ENCODE measurements at regions not wholly inside any gene's neighbourhood (a gene's known extent, or its start where the extent isn't known, plus 50 kb on each side); places are given as distances from the start of the nearest gene placed in this dataset.

DNA sequence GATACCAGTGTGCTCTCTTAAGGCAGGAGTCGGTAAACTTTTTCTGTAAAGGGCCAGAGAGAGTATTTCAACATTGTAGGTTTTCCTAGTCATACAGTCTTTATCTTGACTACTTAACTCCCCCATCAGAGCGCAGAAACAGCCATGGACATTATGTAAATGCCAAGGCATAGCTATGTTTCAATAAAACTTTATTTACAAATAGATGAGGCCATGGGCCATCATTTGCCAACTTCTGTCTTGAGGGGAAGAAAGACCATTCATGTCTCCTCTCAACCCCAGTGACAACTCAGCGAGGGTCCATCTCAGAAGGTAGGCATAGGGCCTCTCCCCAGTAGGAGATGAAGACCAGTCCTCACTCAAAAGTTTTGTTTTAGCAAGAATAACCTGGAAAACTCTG is 301.3 kb downstream of the FBXW7 start:
- DNase-seq = no peak

DNA sequence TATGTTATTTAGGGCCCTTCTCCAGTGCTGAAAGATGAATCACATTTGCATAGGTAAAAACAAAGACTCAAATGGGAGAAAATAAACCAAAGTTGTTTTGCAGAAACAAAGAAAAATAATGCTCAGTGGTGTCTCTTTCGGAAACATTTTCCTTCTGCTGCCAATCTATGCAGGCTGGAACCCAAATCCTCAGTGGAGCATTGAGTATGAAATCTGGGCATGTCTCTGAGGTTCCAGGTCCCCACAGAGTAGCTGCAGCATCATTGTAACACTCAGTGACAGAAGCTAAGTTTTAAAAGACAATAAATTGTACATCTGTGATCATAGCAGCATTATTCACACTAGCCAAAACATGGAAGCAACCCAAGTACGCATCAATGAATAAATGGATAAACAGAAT is 303.6 kb downstream of the FBXW7 start:
- DNase-seq = no peak

DNA sequence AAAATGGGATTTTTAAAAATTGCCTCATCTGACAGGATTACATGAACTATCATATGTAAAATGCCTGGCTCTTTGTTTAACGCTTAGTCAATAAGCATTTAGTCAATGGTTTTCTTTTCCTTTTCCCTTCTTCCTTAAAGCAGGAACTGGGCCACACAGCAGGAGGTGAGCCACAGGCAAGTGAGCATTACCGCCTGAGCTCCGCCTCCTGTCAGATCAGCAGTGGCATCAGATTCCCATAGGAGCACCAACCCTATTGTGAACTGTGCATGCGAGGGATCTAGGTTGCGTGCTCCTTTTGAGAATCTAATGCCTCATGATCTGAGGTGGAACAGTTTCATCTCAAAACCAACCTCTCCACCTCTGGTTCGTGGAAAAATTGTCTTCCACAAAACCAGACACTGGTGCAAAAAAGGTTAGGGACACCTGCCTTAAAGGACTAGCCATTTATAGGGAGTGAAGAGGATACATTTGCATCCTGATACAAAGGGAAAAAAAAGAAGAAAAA is 306.1 kb downstream of the FBXW7 start:
- no peak for DNase-seq

DNA sequence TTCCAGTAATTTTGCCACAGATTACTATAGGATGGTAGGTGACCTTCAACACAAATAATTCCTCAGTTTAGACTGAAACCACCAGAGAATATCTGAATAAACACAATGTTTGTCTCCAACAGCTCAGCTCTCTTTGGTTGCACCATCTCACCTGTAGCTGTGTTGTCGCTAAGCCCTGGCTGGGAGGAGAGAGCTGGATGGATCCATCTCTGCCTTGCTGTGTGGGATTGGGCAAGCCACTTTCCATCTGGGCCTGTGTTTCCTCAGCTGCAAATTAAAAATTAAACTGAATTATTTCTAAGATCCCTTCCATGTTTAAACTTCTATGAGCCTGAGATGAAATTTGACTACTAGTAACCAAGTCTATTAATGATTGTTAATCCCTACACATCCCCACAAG is 310.2 kb downstream of the FBXW7 start:
- no peak for DNase-seq

DNA sequence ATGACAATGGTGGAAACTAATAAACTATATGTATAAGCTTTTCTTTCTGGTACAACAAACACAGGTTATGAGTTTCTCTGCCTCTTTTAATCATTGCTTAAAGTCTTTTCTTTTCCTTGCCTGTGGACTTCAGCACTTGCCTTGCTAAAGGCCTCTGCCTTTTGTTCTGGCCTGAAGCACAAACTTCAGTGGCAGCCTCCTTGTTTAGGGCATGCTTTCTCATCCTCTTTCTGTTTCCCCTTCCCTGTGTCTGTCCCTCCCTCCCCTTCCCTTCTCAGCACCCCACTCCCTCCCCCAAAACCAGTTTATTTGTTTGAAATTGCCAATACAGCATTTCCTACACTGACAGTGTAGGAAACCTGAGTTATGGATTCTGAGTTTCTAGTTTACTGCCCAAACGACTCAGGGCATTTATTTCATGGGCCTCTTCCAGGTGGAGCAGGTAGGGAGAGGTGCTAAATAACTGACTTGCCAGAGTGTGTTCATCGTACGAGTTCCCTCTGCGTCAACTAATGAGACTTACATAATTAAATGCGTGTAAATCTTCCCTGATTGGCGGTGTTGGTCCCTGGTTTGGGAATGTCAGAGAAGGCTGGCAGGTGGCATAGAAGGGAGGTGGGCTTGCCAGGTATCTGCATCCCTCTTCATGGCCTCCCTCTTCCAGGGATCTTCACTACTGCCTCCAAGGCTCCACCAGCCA is 311.0 kb downstream of the FBXW7 start:
- no peak for DNase-seq

DNA sequence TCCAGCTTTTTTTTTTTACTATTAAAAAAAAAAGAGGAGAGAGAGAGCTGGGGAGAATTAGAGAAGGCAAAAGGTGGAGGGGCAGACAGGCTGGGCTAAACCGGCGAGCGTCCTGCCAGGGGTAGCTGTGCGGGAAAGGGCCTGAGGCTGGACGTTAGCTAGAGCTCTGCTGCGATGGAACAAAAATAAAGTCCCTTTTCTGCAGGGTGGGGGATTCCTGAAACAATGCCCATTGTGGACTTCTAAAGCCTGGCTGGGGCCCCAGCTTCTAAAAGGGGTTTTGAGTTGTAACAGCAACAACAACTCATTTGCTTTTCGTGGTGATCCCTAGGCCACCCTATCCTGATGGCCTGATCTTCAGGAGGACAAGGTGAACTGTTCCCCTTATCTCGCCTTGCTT is 311.7 kb downstream of the FBXW7 start:
- DNase-seq = no peak

DNA sequence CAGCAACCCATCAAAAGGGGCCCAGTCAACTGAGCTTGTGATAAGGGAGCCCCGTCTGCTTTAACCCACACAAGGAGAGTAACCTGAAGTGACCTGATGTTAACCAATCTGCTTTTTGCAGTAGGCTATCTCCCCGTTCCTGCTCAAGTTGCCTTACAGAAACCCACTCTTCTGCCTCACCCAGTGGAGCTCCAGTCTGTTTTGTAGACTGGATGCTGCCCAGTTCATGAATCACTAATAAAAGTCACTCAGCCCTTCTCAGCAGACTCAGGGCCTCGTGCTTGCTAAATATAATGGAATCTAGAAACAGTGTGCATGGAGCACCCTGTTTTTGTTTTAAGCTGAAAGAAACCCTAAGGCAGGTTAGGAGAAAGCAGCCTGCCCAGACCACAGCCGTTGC is 312.3 kb downstream of the FBXW7 start:
- DNase-seq = no peak

DNA sequence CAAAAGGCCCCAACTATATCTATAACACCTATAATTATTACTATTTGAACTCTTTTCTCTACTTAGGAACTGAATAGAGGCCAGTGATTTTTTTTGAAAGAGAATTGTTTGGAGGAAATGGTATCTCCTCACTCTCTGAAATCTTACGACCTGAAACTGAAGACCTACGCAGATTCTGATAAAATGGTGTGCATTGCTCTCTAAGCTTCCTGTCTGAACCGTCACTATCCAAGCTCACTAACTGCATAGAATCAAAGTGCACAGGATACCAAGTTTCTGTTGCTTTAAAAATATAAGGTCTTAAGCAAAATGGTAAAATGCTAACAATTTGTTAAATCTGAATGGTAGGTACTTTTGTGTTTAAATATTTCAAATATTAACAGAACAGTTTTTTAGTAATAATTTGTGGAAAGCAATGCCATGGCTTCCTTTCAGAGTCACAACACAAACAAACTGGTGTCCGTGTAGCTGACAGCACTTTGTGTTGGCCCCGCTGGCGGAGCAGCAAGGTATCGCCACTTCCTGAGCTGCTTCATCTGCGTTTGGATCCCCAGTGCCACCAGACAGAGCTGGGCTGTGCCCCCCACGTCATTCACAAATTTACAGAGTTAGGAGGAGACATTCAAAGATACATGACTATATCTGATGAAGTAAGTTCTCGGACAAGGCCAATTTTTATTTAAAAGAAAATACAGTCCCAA is 313.9 kb downstream of the FBXW7 start:
- DNase-seq = no peak

DNA sequence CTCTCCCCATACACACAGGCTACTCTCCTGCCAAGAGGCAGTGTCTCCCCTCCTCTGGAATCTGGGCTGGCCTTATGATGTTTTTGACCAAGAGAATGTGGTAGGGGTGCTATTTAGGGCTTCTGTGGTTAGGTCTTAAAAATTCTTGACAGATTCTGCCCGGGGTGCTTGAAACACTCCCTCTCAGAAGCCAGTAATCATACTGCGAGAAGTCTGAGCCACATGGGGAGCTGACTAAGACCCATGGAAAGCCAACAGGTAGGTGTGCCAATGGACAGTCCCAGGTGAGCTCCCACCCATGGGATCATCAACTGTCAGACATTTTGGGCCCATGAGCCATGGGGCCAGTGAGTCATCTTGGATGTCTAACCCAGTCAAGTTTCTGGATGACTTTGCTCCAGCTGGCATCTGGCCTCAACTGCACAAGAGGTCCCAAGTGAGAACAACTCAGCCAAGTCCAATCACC is 315.7 kb downstream of the FBXW7 start:
- no peak for DNase-seq

DNA sequence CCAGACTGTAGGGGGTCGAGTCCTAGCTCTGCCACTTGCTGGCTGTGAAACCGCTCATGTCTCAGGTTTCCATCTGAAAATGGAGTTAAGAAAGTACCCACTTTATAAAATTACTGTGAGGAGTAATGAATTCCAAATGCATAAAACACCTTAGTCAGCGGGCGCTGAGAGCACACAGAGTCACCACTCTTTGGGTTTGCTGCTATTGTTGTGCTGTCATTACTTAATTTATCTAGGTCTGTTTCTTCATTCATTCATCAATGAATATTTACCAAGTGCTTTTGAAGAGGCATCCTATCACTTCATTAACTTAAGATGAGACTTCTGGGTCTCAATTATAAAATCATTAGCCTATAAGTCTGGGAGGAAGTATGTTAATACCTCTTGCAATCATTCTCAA is 317.3 kb downstream of the FBXW7 start:
- DNase-seq = no peak

DNA sequence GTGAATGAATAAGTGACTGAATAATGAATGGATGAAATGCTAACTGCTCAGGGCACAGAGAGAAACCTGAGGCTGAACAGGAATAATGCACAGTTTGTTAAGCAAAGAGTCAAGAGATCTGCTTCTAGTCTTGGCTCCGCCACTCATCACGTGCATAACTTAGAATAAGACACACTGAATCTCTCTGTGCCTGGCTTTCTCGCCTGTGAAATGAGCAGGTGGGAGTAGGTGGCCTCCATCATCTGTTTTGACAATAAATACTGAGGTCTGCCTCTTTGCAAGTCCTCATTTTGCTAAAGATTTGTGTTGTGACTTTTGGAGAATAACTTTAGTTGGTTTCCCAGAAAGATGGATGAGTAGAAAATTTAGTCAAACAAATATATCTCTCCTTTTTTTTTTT is 318.0 kb downstream of the FBXW7 start:
- no peak for DNase-seq

DNA sequence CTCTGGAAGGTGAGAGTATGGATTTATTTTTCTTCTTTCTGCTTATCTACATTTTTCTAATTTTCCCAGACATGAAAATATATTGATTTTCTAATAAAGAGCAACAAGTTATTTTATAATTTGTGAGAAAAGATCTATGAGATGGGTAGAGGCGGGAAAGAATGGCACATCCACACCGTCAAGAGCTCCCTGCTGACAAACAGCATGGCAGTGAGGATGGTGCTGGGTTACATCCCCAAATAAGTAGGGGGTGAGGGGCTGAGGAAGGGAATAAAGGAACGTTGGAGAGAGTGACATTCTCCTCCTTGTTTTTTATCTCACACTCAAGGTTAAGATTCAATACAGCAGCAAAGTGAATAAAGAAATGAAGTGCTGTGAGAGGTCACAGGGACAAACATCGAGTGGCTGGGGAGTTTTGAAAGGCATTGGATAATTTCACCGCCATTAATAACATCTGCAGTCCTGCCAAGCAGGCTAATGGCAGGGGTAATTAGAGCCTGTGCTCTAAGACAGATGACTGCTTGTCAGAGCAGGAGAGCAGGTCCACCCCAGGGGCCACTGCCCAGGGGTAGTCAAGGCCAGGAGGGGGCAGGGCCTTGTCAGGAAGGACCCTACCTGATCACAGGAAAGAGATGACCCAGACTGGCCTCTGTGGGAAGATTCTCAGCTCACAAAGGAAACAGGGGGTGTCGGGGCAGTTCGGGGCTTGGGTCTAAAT is 323.8 kb downstream of the FBXW7 start:
- no peak for DNase-seq

DNA sequence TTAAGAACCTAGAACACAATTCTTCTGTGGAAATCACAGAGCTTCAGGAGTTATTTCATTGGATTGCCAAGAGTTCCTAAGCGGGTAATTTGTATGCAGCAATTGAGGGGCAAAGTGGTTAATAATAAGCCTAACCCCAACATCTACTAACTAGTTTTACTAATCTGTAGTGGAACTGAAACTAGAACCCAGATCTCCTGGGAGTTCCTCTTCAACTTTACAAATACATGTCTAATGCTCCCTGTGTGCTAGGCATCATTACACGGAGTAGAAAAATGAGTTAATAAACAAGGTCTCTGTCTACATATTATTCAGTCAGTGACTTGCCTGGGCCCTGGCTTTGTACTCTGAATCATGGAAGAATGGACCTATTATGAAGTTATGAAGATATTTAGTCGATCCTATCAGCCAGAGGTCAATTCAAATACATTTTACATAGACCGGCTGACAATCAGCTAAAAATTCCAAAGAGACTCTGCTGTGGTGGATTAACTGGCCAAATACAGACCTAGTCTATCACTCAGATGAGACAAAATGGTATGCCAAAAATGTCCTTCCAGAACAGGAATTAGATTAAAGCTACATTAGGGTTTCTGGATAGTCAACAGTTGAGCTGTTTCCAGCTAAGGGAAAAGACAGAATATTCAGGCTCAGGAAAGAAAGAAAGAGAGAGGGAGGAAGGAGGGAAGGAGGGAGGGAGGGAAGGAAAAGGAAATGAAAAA is 326.0 kb downstream of the FBXW7 start:
- DNase-seq = no peak

DNA sequence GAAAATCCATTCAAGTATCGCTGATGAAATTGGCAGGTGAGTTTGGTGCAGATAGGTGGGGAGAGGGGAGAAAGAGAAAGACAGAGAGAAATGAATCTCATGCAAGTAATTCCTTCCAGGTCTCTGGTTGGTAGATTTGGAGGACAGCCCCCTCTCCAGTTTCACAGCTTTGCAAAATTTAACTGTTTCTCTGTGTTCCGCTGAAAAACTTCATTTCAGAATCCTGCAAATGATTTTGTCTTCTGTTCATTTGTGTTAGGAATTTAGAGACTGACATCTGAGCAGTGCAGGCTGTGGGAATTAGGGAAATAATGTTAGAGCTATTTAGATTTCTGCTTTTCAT is 328.5 kb downstream of the FBXW7 start:
- no peak for DNase-seq

DNA sequence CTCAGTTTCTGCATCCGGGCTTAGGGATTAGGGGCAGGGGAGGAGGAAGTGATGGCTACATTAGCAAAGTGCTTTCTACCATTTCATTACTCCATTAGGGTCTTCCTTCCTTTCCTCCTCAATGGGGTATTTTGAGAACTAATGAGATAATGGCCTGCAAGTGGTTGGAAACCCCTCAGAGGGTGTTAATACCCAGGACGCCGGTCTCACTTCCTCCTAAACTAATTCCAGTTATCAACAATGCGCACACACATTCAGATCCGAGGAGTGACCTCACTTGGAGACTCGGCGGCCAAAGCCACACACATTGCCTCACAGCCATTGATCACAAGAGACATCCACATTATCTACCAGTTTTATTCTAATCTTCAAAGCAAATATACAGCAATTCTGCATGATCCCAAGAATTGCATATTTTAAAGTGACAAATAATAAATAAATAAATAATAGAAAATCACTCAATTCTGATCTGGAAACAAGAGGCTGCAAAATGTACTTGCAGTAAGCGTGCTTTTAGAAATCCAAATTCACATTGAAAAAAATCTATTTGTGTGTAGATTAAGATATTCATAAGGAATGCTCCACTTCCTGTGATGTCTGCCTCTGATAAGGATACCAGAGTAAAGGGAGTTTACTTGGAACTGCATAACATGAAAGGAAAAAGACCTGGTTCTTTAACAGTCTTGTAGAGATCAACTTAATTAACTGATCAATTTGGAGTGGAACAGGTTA is 329.1 kb downstream of the FBXW7 start:
- no peak for DNase-seq

DNA sequence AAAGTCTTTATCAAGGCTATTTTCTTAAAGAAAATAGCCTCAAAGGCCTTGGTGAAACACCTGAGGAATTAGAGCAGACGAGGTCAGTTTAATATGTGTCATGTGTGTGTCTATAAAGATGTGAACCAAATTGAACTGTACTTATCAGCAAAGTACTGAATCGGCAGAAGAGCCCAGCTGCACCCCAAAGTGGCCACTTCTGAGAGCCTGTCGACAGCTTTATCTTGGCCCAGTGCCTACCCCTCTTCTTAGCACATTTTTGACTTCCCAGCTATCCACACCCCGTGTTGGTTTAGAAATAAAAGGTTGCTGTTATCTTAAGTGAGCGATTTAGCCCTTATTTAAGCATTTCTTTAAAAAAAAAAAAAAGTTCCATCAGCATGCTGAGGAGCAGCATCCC is 329.7 kb downstream of the FBXW7 start:
- DNase-seq = no peak

DNA sequence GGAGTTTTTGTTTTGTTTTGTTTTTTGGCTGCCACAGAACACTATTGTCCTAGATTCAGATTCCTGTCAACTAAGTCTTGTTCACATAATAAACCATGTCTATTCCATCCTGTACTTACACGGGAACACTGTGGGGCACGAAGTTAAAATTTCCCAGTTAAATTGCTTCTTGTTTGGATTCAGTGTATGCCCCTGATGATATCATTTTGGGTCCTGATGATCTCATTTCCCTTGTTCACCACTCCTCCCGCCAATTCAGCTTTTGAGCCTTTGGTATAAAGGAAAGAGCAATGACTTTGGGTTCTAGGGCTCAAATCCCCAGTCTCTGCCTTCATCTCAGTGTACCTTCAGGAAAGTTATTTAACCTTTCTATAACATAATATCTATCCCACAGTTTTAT is 333.5 kb downstream of the FBXW7 start:
- no peak for DNase-seq

DNA sequence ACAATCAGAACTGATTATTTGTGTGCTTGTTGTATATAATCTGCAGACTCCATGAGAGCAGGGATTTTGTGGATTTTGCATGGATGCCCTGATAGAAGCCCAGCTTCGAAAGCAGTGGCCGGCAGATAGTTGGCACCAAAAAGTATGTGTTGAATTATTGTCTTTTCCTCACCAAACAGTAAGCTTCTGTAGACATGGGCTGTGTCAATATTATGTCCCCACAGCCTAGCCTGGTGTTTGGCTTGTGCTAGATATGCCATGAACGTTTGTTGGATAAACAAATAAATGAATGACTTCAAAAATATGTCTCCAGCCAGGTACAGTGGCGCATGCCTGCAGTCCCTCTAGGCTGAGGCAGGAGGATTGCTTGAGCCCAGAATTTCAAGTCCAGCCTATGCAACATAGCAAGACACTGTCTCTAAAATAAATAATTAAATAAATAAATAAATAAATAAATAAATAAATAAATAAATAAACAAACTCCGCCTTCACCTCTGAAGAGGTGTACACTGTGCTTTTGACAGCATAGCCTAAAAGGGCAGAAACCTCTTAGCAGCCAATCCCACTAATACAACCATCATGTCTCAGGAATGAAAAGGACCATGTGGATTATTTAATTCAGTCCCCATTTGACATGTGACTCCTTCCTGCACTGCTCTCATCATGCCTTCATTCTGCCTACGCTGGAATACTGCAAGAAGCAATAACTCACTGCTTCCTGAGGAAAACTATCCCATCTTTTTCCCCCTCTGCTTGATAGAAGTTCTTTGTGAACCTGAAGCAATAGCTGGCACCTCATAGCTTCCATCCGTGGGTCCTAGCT is 335.2 kb downstream of the FBXW7 start:
- no peak for DNase-seq

DNA sequence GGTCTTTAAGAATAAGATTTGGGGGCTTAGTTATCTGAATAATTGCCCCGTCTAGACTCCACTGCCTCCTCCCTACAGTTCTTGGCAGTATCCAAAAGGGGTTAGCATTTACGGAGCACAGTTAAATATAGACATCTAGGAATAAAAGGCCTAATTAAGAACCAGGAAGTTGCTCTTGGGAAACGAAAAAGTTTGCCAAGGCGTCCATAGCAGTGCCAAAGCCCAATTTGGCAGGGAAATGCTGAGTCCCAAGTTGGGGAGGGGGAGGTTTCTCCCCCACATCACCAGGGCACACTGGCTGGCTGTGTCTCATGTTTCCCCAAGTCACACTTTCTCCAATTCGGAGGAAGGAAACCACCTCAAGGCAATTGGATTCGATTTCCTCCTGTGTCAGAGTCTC is 338.7 kb downstream of the FBXW7 start:
- DNase-seq = no peak

DNA sequence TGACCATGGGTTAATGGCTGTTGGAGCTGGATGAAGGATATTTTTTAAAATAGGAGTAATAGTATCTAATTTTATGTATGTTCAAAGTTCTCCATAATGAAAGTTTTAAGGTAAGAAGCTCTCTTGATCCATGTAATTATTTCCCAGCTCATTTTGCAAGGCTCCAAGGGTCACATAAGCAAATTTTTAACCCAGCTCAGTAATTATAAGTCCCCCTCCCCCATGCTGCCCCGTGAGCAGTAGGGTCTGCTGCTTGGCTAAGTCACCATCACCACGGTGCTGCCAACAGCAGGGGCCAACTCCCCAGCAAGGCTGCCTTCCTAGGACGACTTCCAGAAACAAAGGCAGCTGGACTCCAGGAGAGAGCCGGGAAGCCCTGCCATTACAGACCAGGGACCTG is 340.0 kb downstream of the FBXW7 start:
- DNase-seq = no peak

DNA sequence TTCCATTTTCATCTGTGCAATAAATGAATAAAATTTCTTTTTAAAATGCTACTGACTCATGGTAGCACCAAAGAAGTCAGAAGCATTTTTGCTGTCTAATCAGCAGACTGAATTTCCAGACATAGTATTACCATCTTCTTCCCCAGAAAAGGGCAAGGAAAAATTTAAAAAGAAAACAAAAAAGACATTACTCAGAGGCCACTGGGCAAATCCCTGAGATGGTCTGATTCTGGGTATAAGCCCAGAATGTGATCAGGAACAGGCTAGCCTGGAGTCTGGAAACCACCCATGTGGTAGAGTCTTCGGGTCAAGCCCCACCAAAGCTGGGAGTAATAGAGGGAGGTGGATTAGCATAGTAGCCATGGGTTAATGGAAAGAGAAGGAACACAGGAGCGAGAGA is 342.8 kb downstream of the FBXW7 start:
- no peak for DNase-seq

DNA sequence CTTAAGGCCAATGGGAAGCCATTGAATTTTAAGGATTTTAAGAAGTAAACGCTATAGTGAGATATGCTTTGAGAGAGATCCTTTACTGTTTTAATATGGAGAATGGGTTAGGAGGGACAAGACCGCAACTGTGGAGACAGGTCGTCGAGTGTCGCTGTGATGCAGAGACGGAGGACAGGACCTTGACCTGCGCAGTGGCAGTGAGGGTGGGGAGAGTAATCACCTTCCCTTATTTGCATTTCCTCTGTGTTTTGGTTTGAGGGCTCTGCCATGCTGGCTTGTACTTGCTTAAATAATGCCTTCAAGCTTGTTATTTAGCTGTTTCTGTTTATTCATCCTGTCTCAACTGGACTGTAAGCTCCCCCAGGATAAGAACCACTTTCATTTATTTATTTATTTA is 345.0 kb downstream of the FBXW7 start:
- no peak for DNase-seq

All from activated T-cell treated with anti-CD3 and anti-CD28 coated beads for 4 hours (primary cell).